CD4-positive, alpha-beta T cell treated with Interleukin-15 for 1 hour (primary cell): ENCODE measurements at regions not wholly inside any gene's neighbourhood (a gene's known extent, or its start where the extent isn't known, plus 50 kb on each side); places are given as distances from the start of the nearest gene placed in this dataset.
"Not testable (repeated sequence)": the region's sequence is repeated elsewhere in the genome, so short reads cannot be mapped to it uniquely, and the experiment has no call there.

Experiments used
- DNase-seq: peaks from one replicate; pipeline ENCODE4 v3.0.0-alpha.2; 2020

DNA sequence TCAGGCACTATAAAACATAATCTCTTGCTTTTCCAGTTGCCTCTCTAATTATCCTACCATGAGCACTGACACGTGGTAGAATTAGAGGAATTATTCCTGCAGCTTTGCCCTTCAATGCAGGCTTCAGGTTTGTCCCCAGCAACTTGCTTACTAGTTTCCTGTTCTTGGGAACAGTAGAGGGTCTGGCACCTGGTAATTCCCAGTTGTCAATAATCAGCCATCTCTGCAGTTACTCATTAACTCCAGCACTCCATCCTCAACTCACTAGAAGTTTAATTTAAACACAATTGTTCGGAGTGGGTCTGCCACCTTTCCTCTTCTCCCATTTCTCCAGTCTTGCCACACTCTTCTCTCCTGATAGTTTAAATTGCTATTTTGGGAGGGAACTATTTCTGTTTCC is 324.3 kb upstream of the KIAA1217 start:
- no peak for DNase-seq

- DNase-seq: no peak
Measured at GRCh38 chr10:23885853-23886252, 323.1 kb upstream of the KIAA1217 start.

DNA sequence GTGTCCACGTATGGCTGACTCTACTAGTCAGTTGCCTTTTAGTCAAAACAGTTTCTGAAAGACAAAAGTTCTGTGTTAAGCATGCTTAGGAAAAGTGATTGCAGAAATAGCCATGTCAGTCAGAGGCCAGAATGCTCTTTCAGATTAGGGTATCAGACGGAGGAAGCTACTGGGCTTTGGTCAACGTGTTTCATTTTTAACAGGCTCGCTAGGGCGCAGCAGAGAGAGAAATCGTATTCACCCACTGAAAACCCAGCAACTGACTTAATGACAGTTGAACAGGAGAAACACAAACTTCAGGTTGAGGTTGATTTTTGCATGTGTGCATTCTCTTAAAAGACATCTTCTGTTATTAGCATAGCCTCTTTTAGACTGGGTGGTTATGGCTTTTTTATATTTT is 322.6 kb upstream of the KIAA1217 start:
- DNase-seq: no peak

DNA sequence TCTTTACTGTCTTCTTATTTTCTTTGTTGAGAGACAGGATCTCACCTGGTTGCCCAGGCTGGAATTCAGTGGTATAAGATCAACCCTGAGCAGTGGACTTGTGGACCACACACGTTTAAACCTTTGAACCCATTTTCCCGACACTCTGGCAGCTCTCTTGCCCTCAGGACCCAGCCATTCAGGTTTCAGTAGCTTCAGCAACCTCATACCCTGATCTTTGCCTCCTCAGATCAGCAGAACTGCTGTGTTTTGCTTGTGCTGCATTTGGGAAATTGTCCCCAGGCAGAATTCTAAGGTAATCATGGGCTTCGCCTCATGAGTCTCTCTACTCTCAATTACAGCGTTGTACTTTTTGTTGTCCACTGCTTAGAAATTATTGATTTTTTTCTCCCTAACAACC is 317.6 kb upstream of the KIAA1217 start:
- no peak for DNase-seq

DNA sequence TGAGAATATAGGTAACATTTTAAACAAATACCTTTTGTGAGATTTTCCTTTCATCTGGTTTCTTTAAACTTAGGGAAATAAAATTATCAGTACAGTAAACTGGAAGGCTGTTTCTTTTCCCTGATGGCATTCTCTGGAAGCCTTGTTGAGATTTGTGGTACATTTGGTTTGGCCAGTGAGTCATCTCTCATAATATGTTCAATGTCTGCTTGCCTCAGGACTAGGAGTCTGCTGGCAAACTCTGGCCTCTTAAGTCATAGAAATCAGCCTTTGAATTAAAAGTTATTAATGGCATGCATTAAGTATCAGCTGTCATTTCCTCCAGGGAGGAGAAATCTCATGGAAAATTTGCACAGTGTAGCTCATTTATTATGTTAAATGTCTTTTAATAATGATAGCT is 316.6 kb upstream of the KIAA1217 start:
- no peak for DNase-seq

DNA sequence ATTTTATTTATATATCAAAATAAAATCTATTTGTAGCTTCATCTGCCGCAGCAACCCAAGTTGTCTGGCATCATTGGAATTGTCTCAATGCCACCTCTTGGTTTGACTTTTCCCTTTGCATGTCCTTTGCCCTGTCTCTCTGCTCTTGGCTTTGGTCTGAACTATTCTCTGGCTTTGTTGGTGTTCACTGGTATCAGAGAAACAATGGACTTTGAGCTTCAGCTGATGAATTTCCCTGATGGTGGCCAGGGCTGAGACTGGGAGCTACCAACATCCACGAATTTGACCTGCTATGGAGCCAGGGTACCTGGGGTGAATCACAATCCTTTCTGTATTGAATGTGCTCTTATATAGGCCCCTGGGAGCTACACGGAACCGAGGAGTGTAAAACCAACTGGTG is 311.7 kb upstream of the KIAA1217 start:
- DNase-seq: no peak

- DNase-seq: no peak
Measured at GRCh38 chr10:23897861-23898260, 311.1 kb upstream of the KIAA1217 start.

- DNase-seq: no peak
Measured at GRCh38 chr10:23899166-23899565, 309.8 kb upstream of the KIAA1217 start.

DNA sequence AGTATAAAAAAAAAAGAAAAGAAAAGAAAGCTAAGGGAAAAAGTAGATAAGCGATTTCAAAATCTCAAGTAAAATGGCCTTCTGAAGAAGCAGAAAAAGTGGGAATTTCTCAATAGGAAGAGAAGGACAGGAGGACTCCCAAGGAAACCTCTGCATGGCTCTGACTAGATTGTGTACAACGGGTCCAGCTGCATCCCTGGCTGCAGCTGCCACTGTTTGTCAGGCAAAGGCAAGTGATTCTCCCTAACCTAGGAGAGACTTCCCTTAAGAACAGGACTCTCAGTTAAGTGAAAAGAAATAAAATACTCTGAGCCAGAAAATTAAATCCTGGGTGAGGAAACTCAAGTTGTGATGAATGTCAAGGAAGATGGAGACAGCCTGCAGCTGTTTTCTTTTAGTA is 298.6 kb upstream of the KIAA1217 start:
- DNase-seq: no peak

DNA sequence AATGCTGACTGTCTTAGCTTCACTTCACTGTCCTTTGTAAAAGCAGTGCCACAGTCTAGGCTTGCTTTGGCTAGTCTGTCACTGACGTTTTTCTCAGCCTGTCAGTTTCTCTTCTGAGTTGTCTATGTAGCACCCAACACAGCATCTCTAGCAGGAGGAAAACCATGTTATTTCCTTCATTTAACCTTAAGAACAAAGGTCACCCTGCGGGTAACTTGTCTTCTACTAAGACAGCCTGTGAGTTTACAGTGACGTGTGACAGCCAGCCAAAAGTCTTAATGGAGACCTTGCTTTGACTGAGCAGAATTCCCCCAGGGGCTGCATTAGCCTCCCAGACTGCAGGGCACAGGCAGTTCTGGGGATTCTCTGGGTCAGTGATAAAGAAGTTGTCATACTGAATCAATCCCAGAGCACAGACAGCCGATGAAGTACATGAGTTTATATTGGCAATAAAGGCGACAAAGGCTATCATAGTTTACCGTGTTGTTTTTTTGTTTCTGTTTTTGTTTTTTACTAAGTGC is 296.0 kb upstream of the KIAA1217 start:
- no peak for DNase-seq

GRCh38 chr10:23914641-23915040 is 294.3 kb upstream of the KIAA1217 start:
- no peak for DNase-seq

DNA sequence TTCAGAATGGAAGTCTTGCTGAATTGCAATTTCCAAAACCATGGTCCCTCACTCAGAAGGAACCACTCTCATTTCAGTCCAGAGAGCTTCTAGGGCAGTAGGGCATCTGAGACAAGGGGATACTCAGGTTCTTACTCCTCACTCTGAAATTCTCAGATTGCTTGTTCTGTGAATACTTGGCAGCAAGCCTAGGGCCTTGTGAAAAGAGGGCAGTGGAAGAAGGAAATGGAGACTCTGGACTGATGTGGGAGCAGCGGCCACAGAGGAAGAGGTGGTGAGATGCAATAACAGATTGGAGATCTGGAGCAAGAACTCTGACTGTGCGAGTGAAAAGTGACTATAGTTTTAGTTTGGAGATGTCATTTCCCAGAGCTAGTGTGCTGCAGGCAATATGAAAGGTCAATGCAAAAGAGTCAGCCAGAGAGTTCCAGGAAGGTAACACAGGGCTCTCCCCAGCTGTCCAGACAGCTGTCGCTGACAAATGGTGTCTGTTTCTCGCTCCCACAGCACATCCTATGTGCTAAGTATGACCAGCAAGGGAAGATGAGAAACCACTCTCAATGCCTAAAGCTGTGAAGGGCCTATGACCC is 291.6 kb upstream of the KIAA1217 start:
- DNase-seq: no peak

DNA sequence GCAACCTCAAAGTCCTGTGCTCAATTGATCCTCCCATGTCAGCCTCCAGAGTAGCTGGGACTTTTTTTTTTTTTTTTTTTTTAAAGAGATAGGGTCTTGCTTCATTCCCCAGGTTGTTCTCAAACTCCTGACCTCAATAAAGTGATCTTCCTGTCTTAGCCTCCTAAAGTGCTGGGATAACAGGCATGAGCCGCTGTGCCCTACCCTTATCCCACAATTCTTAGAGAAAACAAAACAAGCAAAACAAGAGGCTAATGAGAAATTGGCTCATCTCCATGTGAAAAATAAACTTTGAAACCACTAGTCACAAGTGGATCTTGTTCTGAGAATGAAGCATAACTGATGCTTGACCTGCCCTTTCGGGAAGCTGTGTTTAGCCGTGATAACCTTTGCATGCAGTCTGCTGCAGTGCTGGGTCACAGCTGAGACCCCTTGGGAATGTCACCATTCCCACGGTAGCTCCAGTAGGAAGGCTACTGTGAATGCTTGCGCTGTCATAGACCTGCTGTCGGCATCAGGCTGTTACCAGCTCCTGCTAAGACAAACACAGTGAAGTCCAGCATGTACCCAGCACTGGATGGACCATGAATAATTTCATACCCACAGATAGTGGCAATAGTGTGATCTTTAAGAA is 290.7 kb upstream of the KIAA1217 start:
- DNase-seq: no peak

DNA sequence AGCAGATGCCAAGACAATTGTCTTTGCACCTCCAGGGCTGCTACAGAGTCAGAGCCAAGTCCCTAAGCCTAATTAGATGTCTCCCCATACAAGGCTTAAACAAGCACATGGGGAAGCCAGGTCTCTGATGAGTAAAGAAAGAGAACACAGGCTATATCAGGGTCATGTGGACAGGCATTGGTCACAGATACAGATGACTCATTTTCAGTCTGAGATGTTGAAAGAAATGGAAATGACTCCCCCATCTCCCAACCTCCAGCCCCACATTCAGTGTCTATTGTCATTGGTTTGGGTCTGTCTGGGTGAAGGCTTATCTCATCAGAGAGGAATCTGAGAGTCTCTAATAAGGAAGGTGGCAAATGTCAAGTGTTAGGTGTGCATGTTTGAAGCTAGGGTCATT is 290.1 kb upstream of the KIAA1217 start:
- no peak for DNase-seq

- DNase-seq: no peak
Measured at GRCh38 chr10:23927576-23928325, 281.2 kb upstream of the KIAA1217 start.

DNA sequence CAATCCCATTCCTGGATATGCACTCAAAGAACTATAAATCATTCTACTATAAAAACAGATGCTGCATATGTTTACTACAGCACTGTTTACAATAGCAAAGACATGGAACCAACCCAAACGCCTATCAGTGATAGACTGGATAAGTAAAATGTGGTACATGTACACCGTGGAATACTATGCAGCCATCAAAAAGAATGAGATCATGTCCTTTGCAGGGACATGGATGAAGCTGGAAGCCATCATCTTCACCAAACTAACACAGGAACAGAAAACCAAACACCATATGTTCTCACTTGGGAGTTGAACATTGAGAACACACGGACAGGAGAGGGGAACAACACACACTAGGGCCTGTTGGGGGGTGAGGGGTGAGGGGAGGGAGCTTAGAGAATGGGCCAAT is 274.9 kb upstream of the KIAA1217 start:
- DNase-seq: not testable (repeated sequence)

DNA sequence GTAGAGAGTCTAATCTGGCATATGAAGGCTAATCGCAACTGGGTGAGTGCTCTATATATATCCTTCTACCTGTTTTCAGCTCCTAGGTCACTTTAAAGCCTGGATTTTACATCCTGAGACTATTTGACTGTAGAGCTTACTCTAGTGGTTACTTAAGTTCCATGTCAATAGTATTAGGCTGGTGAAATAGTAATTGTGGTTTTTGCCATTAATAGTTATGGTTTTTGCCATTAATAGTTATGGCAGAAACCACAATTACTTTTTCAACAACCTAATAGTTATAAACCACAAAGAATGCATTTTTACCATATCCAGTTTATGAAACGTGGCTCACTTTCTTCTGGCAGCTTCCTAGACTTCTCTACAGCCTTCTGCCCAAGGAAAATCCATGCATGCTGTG is 263.1 kb upstream of the KIAA1217 start:
- no peak for DNase-seq

DNA sequence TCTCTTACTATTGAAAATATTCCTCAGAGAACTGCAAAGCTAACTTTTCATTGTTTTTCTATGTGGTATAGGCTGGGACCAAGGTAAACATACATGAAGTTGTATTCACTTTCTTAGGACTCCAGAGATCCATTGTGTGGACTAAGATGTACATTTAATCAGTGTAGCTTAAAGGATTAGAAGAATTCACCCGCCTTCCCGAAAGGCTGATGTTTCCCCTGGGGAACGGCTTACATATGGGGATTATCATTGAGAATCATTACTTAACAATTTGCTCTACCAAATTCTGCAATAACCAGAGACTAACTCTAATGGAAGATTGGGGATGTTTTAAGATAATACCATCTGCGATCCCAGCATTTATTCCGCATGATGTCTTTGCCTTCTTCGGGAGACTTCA is 257.1 kb upstream of the KIAA1217 start:
- no peak for DNase-seq

- DNase-seq: no peak
Measured at GRCh38 chr10:23955456-23956225, 253.3 kb upstream of the KIAA1217 start.

DNA sequence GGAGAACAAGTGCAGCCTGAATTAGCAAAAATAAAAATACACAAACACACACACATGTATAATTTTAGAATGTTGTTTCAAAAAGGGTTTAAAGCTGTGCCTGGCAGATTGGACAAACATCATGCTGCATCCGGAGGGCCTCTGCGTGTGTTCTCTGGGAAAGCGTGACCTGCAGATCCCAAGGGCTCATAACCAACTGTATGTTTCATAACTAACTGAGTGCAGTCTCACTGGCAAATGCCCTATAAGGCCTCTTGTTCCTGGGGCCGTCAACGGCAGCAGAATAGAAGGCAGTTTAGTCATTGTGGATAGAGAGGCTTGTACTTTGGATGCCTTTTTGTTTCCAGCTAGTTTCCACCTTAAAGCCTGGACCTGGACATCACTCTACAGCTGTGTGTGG is 243.8 kb upstream of the KIAA1217 start:
- no peak for DNase-seq

- no peak for DNase-seq
Measured at GRCh38 chr10:23965880-23966279, 243.1 kb upstream of the KIAA1217 start.

- DNase-seq: no peak
Measured at GRCh38 chr10:23966504-23967051, 242.4 kb upstream of the KIAA1217 start.

- DNase-seq: no peak
Measured at GRCh38 chr10:23968301-23968700, 240.6 kb upstream of the KIAA1217 start.
